Tibial nerve (tissue), 4 donors: ENCODE measurements at regions not wholly inside any gene's neighbourhood (a gene's known extent, or its start where the extent isn't known, plus 50 kb on each side); places are given as distances from the start of the nearest gene placed in this dataset.

ENCODE experiments used
- CTCF ChIP-seq, 5 experiments: fragments of 200-600 bp in 3 of 5; fragments of 450-650 bp in 2 of 5; sonication (generic) in 3 of 5; IDR thresholded peaks; one replicate each; pipeline ENCODE4 v1.5.1; 2016 to 2019; ENCODE audit warnings: antibody characterized with exemption in 5 of 5, mild to moderate bottlenecking in 3 of 5, moderate library complexity in 2 of 5
- EP300 ChIP-seq, 2 donors: sonication (generic); formaldehyde crosslinking; IDR thresholded peaks; one replicate each; pipeline ENCODE4 v1.6.1; 2017; ENCODE audit warnings: antibody characterized with exemption in 2 of 2, mild to moderate bottlenecking in 1 of 2
- POLR2A ChIP-seq, 2 donors: fragments of 450-650 bp; IDR thresholded peaks; one replicate each; pipeline ENCODE4 v1.6.1; 2017; ENCODE audit warnings: antibody characterized with exemption in 2 of 2, mild to moderate bottlenecking in 2 of 2, moderate library complexity in 2 of 2

GRCh38 chr3:187518616-187519015 lies 150.4 kb downstream of the RTP4 start:
- TF ChIP-seq POLR2A (IDR thresholded peaks at IDR 0.05): no peak
- TF ChIP-seq CTCF (IDR thresholded peaks at IDR 0.05): no peak
- no peak for TF ChIP-seq EP300 (IDR thresholded peaks at IDR 0.05)
